ENCODE measurements at regions not wholly inside any gene's neighbourhood (a gene's known extent, or its start where the extent isn't known, plus 50 kb on each side); places are given as distances from the start of the nearest gene placed in this dataset.

- no peaks in the 10 kb centered on the region for H3K27me3 ChIP-seq
- peak overlapping the region in 1 of 4 donors; percentile 30 for H3K4me3 ChIP-seq
- TF ChIP-seq CTCF (IDR thresholded peaks at IDR 0.05) (no peak), POLR2A (IDR thresholded peaks at IDR 0.05) (no peak)
- no peak for DNase-seq
- peak overlapping the region; percentile 21 to 85 (median 66) for H3K27ac ChIP-seq
- H3K4me1 ChIP-seq = no peaks in the 10 kb centered on the region
- H3K9me3 ChIP-seq = no peaks in the 10 kb centered on the region
- H3K36me3 ChIP-seq = no peaks in the 10 kb centered on the region
Observed at GRCh38 chr10:10798102-10798863, 219.4 kb upstream of the CELF2 start.

- H3K4me3 ChIP-seq = peak overlapping the region in 1 of 4 donors; percentile 30
- H3K36me3 ChIP-seq = no peaks in the 10 kb centered on the region
- no peaks in the 10 kb centered on the region for H3K27me3 ChIP-seq
- H3K27ac ChIP-seq = peak overlapping the region in 3 of 4 donors; percentile 56 to 85 (median 76)
- TF ChIP-seq CTCF (IDR thresholded peaks at IDR 0.05) = no peak
- TF ChIP-seq POLR2A (IDR thresholded peaks at IDR 0.05) = no peak
- H3K4me1 ChIP-seq = no peaks in the 10 kb centered on the region
- no peak for DNase-seq
- no peaks in the 10 kb centered on the region for H3K9me3 ChIP-seq
Observed at GRCh38 chr10:10798864-10799192, 218.8 kb upstream of the CELF2 start.

GRCh38 chr10:10800961-10801360 lies 216.7 kb upstream of the CELF2 start:
- Histone ChIP-seq H3K27me3 (no peaks in the 10 kb centered on the region), H3K27ac (no peak overlapping the region), H3K4me3 (no peak overlapping the region), H3K9me3 (no peaks in the 10 kb centered on the region), H3K36me3 (no peaks in the 10 kb centered on the region), H3K4me1 (no peaks in the 10 kb centered on the region)
- TF ChIP-seq CTCF (IDR thresholded peaks at IDR 0.05) (no peak), POLR2A (IDR thresholded peaks at IDR 0.05) (no peak)
- no peak for DNase-seq

- Histone ChIP-seq H3K4me3 (no peak overlapping the region), H3K9me3 (no peaks in the 10 kb centered on the region), H3K27ac (peak overlapping the region in 1 of 4 donors; percentile 12), H3K27me3 (no peaks in the 10 kb centered on the region), H3K4me1 (no peaks in the 10 kb centered on the region), H3K36me3 (no peaks in the 10 kb centered on the region)
- no peak for DNase-seq
- TF ChIP-seq CTCF (IDR thresholded peaks at IDR 0.05) = no peak
- TF ChIP-seq POLR2A (IDR thresholded peaks at IDR 0.05) = no peak
Observed at GRCh38 chr10:10803278-10803677, 214.4 kb upstream of the CELF2 start.

- H3K4me1 ChIP-seq = no peaks in the 10 kb centered on the region
Observed at GRCh38 chr10:10804061-10804460, 213.6 kb upstream of the CELF2 start.

More at GRCh38 chr10:10804061-10804460, 213.6 kb upstream of the CELF2 start:
- TF ChIP-seq CTCF (IDR thresholded peaks at IDR 0.05) = no peak
- TF ChIP-seq POLR2A (IDR thresholded peaks at IDR 0.05) = no peak
- Histone ChIP-seq H3K27ac (no peak overlapping the region), H3K27me3 (no peaks in the 10 kb centered on the region), H3K4me3 (no peak overlapping the region), H3K36me3 (no peaks in the 10 kb centered on the region), H3K9me3 (no peaks in the 10 kb centered on the region)
- DNase-seq = no peak
